ENCODE measurements at regions not wholly inside any gene's neighbourhood (a gene's known extent, or its start where the extent isn't known, plus 50 kb on each side); places are given as distances from the start of the nearest gene placed in this dataset.
"Not testable (repeated sequence)": the region's sequence is repeated elsewhere in the genome, so short reads cannot be mapped to it uniquely, and the experiment has no call there.

GRCh38 chr5:152694231-152694630 lies 289.2 kb upstream of the NMUR2 start:
- Mint-ChIP-seq H3K9me3 (peaks cover 0 to 21% (median 4%) of the 10 kb centered on the region in 9 donors), H3K27ac (no peak overlapping the region), H3K4me1 (no peaks in the 10 kb centered on the region), H3K36me3 (no peaks in the 10 kb centered on the region), H3K27me3 (peaks cover 0 to 5% (median 0%) of the 10 kb centered on the region in 5 donors), H3K4me3 (no peak overlapping the region)
- POLR2A ChIA-PET = no interaction called here
- DNase-seq = no peak
- ATAC-seq = no peak

GRCh38 chr5:152701305-152701949 lies 296.3 kb upstream of the NMUR2 start:
- Mint-ChIP-seq H3K27me3 (peaks cover 0 to 4% (median 0%) of the 10 kb centered on the region in 5 donors), H3K27ac (no peak overlapping the region), H3K36me3 (no peaks in the 10 kb centered on the region), H3K9me3 (peaks cover 4 to 19% (median 11%) of the 10 kb centered on the region in 9 donors), H3K4me3 (no peak overlapping the region), H3K4me1 (no peaks in the 10 kb centered on the region)
- POLR2A ChIA-PET = no interaction called here
- ATAC-seq (no peak), DNase-seq (no peak)

- no peak overlapping the region for H3K27ac Mint-ChIP-seq
- H3K9me3 Mint-ChIP-seq = peaks cover 2 to 22% (median 11%) of the 10 kb centered on the region in 9 donors
- DNase-seq (no peak), ATAC-seq (no peak)
- no peak overlapping the region for H3K4me3 Mint-ChIP-seq
- POLR2A ChIA-PET = no interaction called here
- peaks cover 0 to 4% (median 0%) of the 10 kb centered on the region in 5 donors for H3K27me3 Mint-ChIP-seq
- H3K4me1 Mint-ChIP-seq = no peaks in the 10 kb centered on the region
- H3K36me3 Mint-ChIP-seq = no peaks in the 10 kb centered on the region
Observed at GRCh38 chr5:152704286-152704685, 299.2 kb upstream of the NMUR2 start.

GRCh38 chr5:152711801-152712388 lies 306.8 kb upstream of the NMUR2 start:
- DNase-seq = no peak
- no peaks in the 10 kb centered on the region for H3K36me3 Mint-ChIP-seq
- H3K27me3 Mint-ChIP-seq = no peaks in the 10 kb centered on the region
- H3K27ac Mint-ChIP-seq = peak overlapping the region in 1 of 10 donors; percentile 50
- ATAC-seq = no peak
- H3K4me3 Mint-ChIP-seq = no peak overlapping the region
- H3K9me3 Mint-ChIP-seq = peaks cover 0 to 9% (median 2%) of the 10 kb centered on the region in 9 donors
- H3K4me1 Mint-ChIP-seq = no peaks in the 10 kb centered on the region
- POLR2A ChIA-PET = no interaction called here

GRCh38 chr5:152717393-152717792 lies 312.3 kb upstream of the NMUR2 start:
- ATAC-seq = no peak
- Mint-ChIP-seq H3K27ac (no peak overlapping the region), H3K36me3 (no peaks in the 10 kb centered on the region), H3K4me3 (no peak overlapping the region), H3K27me3 (no peaks in the 10 kb centered on the region), H3K9me3 (peaks cover 0 to 33% (median 10%) of the 10 kb centered on the region in 9 donors), H3K4me1 (no peaks in the 10 kb centered on the region)
- DNase-seq = no peak
- POLR2A ChIA-PET = no interaction called here

GRCh38 chr5:152723482-152723881 lies 318.4 kb upstream of the NMUR2 start:
- Mint-ChIP-seq H3K4me1 (no peaks in the 10 kb centered on the region), H3K27ac (no peak overlapping the region), H3K27me3 (no peaks in the 10 kb centered on the region), H3K36me3 (peaks cover 0 to 10% (median 0%) of the 10 kb centered on the region in 3 donors), H3K4me3 (no peak overlapping the region), H3K9me3 (peaks cover 7 to 53% (median 18%) of the 10 kb centered on the region in 9 donors)
- ATAC-seq = no peak
- no peak for DNase-seq
- POLR2A ChIA-PET = no interaction called here

- ATAC-seq = no peak
- POLR2A ChIA-PET = no interaction called here
- Mint-ChIP-seq H3K27ac (no peak overlapping the region), H3K36me3 (no peaks in the 10 kb centered on the region), H3K4me1 (no peaks in the 10 kb centered on the region), H3K27me3 (no peaks in the 10 kb centered on the region), H3K4me3 (no peak overlapping the region), H3K9me3 (peaks cover 0 to 8% (median 3%) of the 10 kb centered on the region in 9 donors)
- DNase-seq = no peak
Observed at GRCh38 chr5:152730176-152730575, 325.1 kb upstream of the NMUR2 start.

- ATAC-seq (no peak), DNase-seq (no peak)
- POLR2A ChIA-PET = no interaction called here
- peaks cover 0 to 6% (median 0%) of the 10 kb centered on the region in 3 donors for H3K36me3 Mint-ChIP-seq
- H3K9me3 Mint-ChIP-seq = peaks cover 4 to 19% (median 15%) of the 10 kb centered on the region in 9 donors
- H3K4me3 Mint-ChIP-seq = no peak overlapping the region
- no peak overlapping the region for H3K27ac Mint-ChIP-seq
- H3K27me3 Mint-ChIP-seq = peaks cover 0 to 4% (median 0%) of the 10 kb centered on the region in 5 donors
- H3K4me1 Mint-ChIP-seq = no peaks in the 10 kb centered on the region
Observed at GRCh38 chr5:152736906-152737305, 331.8 kb upstream of the NMUR2 start.

GRCh38 chr5:152739916-152740315 lies 334.8 kb upstream of the NMUR2 start:
- no peaks in the 10 kb centered on the region for H3K4me1 Mint-ChIP-seq

GRCh38 chr5:152741126-152741525 lies 336.0 kb upstream of the NMUR2 start:
- POLR2A ChIA-PET = not testable (repeated sequence)

More at GRCh38 chr5:152739916-152740315, 334.8 kb upstream of the NMUR2 start:
- peaks cover 0 to 6% (median 0%) of the 10 kb centered on the region in 3 donors for H3K36me3 Mint-ChIP-seq
- POLR2A ChIA-PET = no interaction called here
- H3K9me3 Mint-ChIP-seq = peaks cover 0 to 25% (median 15%) of the 10 kb centered on the region in 9 donors
- H3K4me3 Mint-ChIP-seq = no peak overlapping the region
- no peak overlapping the region for H3K27ac Mint-ChIP-seq
- peaks cover 0 to 4% (median 0%) of the 10 kb centered on the region in 5 donors for H3K27me3 Mint-ChIP-seq
- DNase-seq = no peak
- ATAC-seq = no peak

GRCh38 chr5:152787709-152788217 lies 382.7 kb upstream of the NMUR2 start:
- H3K4me3 Mint-ChIP-seq, ATAC-seq, DNase-seq, POLR2A ChIA-PET, H3K4me1 Mint-ChIP-seq, H3K27me3 Mint-ChIP-seq, H3K36me3 Mint-ChIP-seq, H3K27ac Mint-ChIP-seq: not testable (repeated sequence)
- H3K9me3 Mint-ChIP-seq = peaks cover 2 to 36% (median 10%) of the 10 kb centered on the region in 9 donors

More at GRCh38 chr5:152741126-152741525, 336.0 kb upstream of the NMUR2 start:
- not testable (repeated sequence) for H3K36me3 Mint-ChIP-seq, DNase-seq, H3K27me3 Mint-ChIP-seq, H3K4me1 Mint-ChIP-seq, ATAC-seq, H3K27ac Mint-ChIP-seq, H3K4me3 Mint-ChIP-seq
- H3K9me3 Mint-ChIP-seq = peaks cover 0 to 25% (median 13%) of the 10 kb centered on the region in 9 donors

GRCh38 chr5:152801886-152802285 lies 396.8 kb upstream of the NMUR2 start:
- Mint-ChIP-seq H3K27ac (no peak overlapping the region), H3K4me3 (no peak overlapping the region), H3K36me3 (no peaks in the 10 kb centered on the region), H3K4me1 (no peaks in the 10 kb centered on the region), H3K9me3 (peaks cover 0 to 15% (median 3%) of the 10 kb centered on the region in 9 donors), H3K27me3 (no peaks in the 10 kb centered on the region)
- POLR2A ChIA-PET = no interaction called here
- DNase-seq = no peak
- no peak for ATAC-seq

GRCh38 chr5:152804179-152804578 lies 399.1 kb upstream of the NMUR2 start:
- no peaks in the 10 kb centered on the region for H3K27me3 Mint-ChIP-seq
- POLR2A ChIA-PET = no interaction called here
- peaks cover 0 to 2% (median 0%) of the 10 kb centered on the region in 4 donors for H3K4me1 Mint-ChIP-seq
- no peak overlapping the region for H3K27ac Mint-ChIP-seq
- H3K4me3 Mint-ChIP-seq = no peak overlapping the region
- ATAC-seq = no peak
- no peaks in the 10 kb centered on the region for H3K36me3 Mint-ChIP-seq
- no peak for DNase-seq
- H3K9me3 Mint-ChIP-seq = peaks cover 0 to 14% (median 3%) of the 10 kb centered on the region in 9 donors

All from naive thymus-derived CD8-positive, alpha-beta T cell (primary cell).